ENCODE measurements at regions not wholly inside any gene's neighbourhood (a gene's known extent, or its start where the extent isn't known, plus 50 kb on each side); places are given as distances from the start of the nearest gene placed in this dataset.
"Not testable (repeated sequence)": the region's sequence is repeated elsewhere in the genome, so short reads cannot be mapped to it uniquely, and the experiment has no call there.

DNA sequence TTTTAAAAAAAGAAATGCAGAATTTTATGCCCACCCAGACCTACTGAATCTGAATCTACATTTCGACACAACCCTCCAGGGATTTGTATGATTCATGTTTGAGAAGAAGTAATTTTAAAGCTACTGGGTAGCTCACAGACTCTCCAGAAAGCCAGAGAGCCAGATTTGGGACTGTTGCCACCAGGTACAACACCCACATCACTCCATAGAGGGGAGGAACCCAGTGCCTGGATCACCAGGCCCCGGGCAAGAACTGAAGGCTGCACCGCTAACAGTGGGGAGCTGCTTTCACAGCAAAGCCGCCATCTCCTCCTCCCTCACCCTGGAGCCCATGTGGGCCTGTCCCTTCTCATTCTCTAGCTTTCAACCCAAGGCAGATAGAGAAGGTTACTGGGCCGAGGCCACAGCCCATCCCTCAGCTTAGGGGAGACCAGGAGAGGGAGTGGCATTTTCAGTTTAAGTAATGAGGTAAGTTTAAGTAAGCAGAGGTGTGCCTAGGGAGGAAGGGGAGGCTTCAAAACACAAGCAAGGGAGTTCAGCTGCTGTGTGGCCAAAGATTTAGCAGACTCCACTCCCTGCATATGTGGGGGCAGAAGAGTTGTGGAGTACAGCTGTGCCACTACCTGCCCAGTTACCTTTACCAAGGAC is 109.8 kb downstream of the IL12A start:
- no peak for DNase-seq

DNA sequence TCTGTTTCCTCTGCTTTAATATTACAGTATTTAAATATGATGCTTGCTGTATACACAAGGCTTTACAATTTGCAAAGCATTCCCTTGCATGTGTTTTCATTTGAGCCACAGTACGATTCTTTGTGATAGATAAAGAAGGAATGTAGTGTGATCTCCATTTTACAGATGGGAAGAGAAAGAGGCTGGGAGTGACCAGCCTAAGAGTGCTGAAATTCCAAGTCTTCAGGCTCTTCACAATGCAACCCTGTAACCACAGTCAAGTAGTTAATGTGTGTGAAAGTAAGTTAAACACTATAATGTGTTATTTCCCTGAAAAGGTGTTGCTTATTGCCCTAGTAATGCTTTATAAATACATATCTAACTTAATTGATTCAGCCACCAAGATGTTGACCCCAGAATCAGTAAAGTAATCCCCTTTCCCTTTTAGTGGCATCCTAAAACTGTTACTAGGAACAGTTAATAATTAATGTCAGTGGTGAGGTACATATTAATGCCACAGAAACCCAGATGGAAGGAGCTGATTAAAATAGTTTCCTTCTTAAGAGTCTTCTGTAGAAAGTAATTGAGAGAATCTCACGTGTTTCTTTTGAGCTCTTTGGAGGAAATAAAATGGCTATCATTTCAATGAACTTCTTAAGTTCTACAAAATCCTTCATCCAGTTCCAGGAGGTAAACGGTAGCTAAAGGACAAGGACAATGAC is 110.4 kb downstream of the IL12A start:
- no peak for DNase-seq

DNA sequence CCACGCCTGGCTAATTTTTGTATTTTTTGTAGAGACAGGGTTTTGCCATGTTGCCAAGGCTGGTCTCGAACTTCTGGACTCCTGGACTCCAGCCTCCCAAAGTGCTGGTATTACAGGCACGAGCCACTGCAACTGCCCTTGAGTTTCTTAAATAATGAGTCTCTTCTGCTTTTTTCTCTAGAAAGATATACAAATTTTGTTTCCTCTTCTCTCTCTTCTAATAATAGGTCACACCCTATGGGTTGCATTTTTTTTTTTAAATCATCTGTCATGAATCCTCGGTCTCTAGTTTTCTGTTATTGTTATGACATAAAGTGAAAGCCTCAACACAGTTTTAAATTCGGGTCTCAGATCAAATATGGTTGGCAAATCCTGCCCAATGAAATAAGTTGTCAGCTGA is 111.2 kb downstream of the IL12A start:
- DNase-seq: no peak

DNA sequence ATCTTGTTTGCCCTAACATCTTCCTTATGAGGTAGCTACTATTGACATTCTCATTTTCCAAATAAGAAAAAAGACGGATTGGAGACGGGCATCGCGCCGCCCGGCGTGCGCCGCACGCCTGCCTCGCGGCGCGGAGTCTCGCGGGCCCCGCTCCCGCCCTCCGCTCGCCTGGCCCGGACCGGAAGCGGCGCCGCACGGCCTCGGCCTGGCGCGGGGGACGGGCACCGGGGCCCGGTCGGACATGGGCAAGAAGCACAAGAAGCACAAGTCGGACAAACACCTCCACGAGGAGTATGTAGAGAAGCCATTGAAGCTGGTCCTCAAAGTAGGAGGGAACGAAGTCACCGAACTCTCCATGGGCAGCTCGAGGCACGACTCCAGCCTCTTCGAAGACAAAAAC is 112.0 kb downstream of the IL12A start:
- no peak for DNase-seq

DNA sequence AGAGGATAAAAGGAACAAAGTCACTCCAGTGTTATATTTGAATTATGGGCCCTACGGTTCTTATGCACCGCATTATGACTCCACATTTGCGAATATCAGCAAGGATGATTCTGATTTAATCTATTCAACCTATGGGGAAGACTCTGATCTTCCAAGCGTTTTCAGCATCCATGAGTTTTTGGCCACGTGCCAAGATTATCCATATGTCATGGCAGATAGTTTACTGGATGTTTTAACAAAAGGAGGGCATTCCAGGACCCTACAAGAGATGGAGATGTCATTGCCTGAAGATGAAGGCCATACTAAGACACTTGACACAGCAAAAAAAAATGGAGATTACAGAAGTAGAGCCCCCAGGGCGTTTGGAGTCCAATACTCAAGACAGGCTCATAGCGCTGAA is 113.4 kb downstream of the IL12A start:
- DNase-seq: not testable (repeated sequence)

DNA sequence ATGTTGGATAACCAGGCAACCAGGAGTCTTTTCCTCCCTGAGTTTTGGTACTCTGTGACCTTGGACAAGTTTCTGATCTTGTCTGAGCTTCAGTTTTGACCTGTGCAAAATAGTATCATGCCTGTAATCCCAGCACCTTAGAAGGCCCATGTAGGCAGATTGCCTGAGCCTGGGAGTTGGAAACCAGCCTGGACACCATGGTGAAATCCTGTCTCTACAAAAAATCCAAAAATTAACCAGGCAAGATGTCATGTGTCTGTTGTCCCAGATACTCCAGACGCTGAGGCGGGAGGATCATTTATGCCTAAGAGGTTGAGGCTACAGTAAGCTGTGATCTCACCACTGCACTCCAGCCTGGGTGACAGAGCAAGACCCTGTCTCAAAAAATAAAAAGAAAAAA is 114.8 kb downstream of the IL12A start:
- DNase-seq: no peak

DNA sequence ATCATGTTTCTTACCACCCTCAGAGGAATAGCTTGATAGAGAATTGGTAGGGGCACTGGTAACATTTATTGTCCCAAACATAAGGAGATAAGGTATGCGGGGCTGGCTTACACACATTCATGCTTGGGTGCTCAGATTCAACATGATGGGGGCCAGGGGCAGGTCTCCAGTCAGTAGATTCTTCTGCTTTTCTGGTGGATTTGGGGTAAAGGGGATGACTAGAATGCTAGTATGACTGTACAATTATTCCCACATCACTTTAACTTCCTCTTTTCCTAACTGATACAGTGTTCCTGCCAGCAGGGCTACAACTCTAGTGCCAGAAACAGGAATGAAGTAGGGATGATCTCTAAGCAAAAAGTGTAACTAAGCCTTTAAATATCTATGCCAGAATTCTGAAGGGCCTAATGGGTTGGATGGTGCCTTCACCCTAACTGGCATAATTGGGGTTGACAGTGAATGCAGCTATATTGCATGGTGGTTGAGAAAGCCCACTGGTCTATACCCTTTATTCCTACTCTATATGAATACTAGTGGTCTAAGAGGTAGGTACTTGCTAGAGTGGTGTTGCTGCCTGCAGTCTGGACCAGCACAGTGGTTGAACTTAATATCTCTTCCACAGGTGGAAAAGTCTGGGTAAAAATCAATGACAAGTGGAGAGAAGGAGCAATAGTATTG is 117.4 kb downstream of the IL12A start:
- DNase-seq: no peak

DNA sequence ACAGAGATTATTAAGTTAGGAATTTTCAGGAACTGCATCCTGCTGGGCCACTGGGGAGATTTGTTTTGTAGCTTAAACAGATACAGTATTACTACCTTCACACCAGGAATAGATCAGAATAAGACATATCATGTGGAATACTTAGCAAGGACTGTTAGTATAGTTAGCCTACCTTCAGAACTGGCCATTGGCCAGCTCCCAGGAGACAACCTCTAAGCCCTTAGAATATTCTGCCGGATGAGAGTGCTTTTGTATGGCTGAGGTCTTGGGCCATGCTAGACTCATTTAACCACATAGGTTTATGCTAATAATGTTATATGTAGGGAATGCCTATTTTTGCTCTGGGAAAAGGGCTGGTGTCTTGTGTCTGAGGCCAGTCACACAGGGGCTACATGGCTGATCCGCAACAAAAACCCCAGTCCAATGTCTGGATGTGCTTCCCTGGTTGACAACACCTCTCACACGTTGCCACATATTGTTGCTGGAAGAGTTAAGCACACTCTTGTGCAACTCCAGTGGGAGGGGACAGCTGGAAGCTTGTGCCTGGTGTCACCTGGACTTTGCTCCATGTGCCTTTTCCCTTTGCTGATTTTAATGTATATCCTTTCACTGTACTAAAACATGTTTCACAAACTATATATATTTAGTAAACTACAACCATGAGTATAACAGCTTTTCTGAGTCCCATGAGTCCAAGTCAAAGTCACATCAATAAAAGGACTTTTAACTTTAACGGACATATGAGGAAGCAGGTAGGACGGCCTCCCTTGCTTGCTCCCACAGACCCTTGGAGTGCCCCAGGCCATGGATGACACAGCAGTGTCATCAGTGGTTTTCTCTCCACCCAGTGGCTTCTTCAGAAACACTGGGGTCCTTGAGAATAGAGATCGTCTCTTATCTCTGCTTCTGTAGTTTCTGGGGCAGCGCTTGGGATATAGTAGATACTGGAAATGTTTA is 118.0 kb upstream of the C3orf80 start:
- no peak for DNase-seq

DNA sequence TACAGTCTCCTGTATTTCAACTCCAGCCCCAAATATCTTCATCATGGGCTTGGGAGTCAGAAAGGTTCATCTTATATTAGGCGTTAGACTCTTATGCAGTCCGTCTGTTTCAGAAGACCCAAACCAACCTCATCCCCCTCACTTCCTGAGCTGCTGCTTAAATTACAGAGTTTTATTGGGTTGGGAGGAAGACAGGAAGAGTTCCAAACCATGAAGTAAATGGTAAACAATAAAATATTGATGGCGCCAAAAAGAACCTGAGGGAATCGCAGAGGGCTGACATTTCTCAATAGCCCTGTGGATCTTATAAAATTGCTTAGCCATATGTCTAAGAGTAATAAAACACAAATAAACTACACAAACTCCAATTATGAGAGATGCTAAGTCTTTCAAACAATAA is 116.9 kb upstream of the C3orf80 start:
- DNase-seq: no peak

DNA sequence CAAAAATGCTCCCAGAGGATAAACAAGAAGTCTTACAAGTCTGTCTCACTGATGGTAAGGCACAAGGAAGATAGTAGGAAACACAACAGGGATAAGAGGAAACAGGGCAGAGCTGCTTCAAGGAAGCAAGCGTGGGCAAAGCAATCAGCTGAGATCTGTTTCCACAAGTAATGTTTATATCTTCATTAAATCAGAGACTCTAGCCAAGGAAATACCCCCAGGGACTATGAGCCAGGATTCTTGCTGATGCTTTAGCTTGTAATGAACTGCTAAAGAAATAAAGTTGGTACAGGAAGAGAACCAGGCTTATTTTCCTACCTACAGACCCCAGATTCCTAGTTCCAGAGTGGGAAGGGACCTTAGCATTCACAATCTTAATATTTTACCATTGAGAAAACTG is 112.7 kb upstream of the C3orf80 start:
- no peak for DNase-seq

DNA sequence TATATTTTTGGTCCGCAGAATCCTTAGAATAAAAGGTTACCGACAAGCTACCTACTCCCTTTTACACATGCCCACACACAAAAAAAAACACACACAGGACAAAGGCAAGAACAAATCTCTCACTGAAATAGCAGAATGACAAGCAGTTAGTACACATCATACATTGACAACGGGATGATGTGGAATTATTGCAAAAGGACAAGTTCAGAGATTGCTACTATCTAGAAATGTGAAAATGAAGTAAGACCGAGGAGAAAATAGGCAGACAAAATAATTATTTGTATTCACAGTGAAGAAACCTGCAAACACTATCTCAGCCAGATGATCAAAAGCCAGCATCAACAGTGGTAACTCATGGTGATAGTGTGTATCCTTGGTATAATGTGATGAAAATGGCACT is 112.2 kb upstream of the C3orf80 start:
- DNase-seq: no peak

DNA sequence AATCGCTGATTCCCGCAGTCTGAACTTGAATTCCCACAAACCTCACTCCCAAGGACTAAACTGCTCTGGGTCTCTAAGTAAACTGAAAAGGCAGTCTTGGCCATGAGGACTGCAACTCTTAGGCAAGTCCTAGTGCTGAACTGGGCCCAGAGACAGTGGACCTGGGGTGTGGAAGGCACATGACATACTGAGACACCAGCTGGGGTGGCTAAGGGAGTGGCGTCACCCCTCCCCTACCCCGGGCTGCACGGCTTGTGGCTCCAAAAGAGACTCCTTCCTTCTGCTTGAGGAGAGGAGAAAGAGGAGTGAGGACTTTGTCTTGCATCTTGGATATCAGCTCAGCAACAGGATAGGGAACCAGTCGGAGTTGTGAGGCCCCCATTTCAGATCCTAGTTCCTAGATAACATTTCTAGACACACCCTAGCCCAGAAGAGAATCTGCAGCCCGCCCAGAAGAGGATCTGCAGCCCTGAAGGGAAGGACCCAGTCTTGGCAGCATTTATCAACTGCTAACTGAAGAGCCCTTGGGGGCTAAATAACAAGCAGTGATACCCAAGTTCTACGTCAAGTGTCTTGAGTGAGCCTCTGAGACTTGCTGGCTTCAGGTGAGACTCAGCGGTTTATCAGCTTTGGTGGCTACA is 110.7 kb upstream of the C3orf80 start:
- no peak for DNase-seq

DNA sequence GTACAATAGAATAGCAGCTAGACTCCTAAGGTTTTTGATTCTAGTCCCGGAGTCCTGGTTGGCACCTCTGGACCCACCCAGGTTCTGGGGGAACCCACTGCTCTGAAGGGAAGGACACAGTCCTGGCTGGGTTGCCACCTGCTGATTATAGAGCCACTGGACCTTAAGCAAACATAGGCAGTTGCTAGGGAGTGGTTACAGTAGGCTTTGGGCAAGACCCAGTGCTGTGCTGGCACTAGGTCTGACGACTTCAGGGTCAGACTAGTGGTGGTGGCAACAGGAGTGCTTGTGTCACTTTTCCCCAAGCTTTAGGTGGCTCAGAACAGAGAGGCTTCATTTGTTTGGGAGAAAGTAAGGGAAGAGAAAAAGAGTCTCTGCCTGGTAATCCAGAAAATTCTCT is 109.8 kb upstream of the C3orf80 start:
- no peak for DNase-seq

DNA sequence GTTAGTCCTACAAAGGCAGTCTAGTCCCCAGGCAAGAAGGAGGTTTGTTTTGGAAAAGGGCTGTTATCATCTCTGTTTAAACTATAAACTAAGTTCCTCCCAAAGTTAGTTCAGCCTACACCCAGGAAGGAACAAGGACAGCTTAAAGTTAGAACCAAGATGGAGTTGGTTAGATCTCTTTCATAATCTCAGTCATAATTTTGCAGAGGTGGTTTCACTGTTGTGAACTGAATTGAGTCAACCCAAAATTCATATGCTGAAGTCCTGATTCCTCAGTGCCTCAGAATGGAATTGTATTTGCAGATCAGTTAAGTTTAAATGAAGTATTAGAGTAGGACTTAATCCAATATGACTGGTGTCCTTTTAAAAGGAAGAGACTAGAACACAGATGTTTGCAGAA is 101.0 kb upstream of the C3orf80 start:
- no peak for DNase-seq

DNA sequence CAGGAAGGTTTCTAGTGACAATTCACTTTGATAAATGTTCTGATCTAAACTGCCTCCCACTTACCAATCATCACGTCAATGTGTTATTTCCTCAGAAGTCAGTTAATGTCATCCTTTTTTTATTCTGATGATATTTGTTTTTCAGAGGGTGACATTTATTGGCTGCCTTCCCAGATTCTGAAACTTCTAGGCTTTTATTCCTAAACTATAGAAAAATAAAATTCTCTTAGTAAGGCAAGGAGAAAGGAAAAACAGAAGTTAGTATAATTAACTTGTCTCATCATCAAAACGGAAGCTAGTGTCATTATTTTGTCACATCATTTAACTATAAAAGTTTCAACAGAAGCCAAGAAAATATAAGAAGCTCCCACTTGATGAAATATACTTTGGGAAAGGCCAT is 100.0 kb upstream of the C3orf80 start:
- no peak for DNase-seq

DNA sequence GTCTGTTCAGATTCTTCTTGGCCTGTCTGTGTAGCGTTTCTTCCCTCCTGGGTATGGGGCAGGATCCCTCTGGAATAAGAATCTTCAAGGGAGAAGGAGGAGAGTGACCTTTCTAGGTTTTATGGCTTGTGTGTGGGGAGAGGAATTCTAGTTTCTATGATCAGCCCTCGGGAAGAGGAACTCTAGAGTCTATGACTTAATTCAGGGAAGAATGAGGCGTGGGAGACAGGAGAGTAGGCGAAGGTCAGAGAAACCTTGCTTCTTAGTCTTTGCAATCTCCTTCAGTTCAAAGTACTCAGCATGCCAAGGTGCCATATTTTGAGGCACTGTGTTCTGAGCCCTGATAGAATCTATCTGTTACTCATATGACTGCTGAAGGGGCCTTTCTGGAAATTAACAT is 99.2 kb upstream of the C3orf80 start:
- DNase-seq: no peak

DNA sequence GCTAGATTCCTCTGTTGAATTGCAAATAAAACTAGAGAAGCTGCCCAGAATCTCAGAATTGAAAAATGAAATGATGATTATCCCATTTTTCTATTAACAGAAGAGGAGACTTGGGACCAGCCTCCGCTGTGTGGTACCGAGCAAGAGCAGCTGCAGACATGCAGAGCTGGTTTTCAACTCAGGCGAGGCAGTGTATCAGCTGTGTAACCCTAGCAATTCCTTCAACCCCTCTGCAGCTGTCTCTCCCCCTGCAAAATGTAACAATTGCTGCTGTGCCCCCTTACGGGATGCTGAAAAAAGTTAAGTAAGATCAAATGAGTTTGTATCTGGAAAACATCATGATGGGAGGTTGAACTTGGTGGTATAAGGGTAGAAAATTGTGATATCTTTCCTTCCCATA is 98.5 kb upstream of the C3orf80 start:
- no peak for DNase-seq

DNA sequence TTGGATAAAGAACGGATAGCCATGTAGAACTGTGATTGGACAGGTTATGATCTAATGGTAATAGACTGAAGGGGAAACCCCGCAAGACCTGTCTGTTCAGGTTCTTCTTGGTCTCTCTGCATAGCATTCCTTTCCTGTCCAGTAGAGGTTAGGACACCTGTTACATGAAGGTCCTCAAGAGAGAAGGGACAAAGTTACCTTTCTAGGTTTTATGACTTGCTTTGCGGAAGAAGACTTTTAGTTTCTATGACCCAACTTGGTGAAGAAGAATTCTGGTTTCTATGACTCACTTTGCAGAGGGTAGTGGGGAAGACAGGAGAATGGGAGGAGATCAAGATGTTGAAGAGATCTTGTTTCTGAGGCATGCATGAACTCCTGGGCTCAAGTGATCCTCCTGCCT is 97.9 kb upstream of the C3orf80 start:
- DNase-seq: no peak

DNA sequence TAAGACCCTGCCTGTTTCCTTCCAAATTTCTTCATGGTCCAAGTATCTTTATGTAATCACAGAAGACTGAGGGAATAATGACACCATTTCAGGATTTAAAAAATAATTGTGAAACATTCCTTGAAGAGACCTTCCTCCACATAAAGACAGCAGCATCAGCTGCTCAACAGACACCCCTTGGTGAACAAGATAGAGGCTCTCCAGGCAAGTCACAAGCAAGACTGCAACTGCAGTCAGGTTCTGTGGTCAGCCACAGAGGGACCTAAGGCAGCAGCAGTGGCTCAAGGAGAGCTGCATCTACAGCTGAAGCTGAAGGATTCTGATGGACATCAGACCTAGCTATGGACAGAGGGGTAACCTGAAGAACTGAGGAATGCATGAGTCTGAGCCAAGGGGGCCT is 97.2 kb upstream of the C3orf80 start:
- no peak for DNase-seq

DNA sequence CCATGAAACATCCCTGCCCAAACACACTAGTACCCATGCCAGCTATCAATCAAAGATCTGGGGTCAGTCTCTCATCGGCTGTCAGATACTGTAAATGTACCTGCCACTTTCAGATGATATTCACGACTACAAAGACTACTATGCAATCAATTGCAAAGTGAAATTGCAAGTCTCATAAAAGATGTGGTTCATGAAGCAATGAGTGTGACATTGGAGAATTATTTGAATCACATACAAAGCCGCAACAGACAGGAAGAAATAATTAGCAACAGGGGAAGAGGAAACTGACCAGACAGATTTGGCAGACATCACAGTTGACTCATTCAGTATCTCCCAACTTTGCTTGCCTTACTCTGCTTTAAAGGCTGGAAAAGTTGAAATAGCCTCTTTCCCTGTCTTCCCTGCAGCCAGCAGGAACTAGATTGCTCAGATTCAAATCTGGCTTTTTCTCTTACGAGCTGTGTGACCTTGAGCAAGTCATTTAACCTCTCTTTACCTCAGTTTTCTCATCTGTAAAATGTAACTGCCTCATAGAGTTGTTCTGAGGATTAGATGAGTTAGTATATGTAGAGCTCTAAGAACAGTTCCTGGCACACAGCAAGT is 95.7 kb upstream of the C3orf80 start:
- DNase-seq: no peak

DNA sequence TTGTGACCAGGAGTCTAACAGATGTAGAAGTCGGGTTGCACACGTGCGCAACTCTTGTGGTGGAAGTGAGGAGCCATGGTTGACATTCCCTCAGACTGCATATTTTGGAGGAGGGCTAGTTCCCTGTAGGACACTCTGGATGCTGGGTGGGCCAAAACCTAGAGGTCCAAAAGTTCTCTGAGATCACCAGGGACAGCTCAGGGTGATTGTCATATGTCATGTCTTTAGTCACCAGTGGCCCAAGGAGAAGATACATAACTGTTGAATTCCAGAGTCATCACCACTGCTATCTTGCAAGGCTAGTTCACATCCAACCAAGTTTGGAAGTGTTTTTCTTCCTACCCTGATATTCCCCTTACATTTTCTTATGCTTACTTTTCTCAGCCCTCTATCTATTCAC is 95.2 kb upstream of the C3orf80 start:
- DNase-seq: no peak

DNA sequence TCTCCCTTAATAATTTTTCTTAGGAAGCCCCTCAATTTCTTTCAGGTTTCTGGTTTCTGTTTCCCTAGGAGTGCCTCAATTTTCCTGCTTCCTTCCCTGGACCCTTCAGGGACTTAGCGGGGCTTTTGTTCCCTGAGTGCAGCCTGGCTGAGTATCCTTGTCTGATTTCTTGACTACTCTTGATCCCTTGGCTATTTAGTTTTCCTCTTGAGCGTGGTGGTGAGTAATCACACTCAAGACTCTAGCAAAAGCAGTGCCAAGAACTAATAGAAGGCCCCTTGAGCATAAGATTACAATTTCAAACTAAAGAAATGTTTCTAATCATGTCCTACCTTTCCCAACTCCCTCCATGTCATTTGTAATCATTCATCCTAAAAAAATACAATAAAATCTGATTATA is 94.3 kb upstream of the C3orf80 start:
- no peak for DNase-seq
